ENCODE measurements at regions not wholly inside any gene's neighbourhood (a gene's known extent, or its start where the extent isn't known, plus 50 kb on each side); places are given as distances from the start of the nearest gene placed in this dataset.

DNA sequence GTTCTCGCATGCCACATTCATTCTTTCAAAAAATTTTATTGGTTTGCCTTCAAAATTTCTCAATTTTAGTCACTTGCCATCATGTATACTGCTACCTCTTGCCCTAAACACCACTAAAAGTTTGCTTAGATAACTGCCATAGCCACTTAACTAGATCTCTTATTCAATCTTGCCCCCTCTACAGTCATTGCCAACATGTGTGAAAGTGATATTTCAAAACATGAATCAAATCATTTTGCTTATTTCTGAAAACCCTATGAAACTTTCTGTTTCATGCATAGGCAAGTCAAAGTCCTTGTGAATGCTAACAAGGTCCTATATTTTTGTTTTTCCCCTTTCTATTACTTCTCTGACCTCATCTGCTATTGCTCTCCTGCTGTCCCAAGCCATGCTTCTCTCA lies 397.1 kb downstream of the KCNJ3 start:
- no peak for DNase-seq

DNA sequence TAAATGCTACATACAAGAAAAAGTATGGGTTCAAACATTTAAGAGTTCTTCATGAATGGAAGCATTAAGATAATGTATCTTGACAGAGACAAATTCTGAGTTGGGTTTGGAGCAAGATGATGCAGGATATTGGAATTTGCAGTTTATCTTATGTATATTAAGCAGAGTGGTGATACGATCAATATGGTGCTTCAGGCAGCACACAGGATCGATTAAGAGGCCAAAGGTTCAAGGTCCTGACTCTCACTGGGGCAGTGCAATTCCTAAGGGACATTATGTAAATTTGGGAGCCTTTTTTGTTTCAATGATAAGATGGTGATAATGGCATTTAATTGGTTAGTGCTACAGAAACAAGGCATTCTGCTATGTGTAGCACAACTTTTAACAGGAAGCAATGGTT lies 381.9 kb downstream of the KCNJ3 start:
- no peak for DNase-seq
- in situ Hi-C loops (cut with MboI; ENCODE audit: low pct_unique_long_range_greater_than_20kb, low sequenced_read_pairs), result no loop called here

More for the DNA sequence above, 397.1 kb downstream of the KCNJ3 start:
- in situ Hi-C loops (cut with MboI; ENCODE audit: low pct_unique_long_range_greater_than_20kb, low sequenced_read_pairs), result no loop called here

DNA sequence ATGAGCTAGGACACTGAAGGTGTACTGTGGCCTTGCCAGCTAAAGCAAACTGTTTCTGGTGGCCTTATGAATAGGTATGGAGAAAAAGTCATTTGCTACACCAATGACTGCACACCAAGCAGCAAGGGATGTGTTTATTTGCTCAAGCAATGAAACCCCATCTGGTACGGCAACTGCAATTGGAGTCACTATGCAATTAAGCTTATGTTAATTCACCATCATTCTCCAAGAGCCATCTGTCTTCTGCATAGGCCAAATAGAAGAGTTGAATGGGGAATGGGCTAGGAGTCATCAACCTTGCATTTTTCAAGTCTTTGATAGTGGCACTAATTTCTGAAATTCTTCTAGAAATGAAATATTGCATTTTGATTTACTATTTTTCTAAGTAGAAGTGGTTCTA lies 372.0 kb downstream of the KCNJ3 start:
- in situ Hi-C loops (cut with MboI; ENCODE audit: low pct_unique_long_range_greater_than_20kb, low sequenced_read_pairs), result no loop called here
- DNase-seq, result no peak

DNA sequence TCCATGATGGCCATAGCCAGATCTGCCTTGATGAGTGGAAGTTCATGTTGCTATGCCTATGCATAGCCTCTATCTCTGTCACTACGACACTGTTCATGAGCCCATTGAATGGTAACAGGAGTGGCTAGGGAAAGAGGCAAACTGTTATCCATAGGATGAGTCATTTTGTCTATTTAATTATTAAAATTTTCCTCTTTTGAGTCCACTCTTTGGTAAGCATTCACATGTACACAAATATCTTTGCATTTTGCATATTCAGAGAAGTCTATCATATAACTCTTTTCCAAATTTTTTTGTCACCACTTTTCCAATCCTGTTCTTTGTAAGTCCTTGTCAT lies 364.4 kb downstream of the KCNJ3 start:
- in situ Hi-C loops (cut with MboI; ENCODE audit: low pct_unique_long_range_greater_than_20kb, low sequenced_read_pairs), result no loop called here
- no peak for DNase-seq

GRCh38 chr2:155062250-155062921 lies 363.9 kb downstream of the KCNJ3 start:
- in situ Hi-C loops (cut with MboI; ENCODE audit: low pct_unique_long_range_greater_than_20kb, low sequenced_read_pairs), result no loop called here
- no peak for DNase-seq

- DNase-seq, result no peak
Observed at GRCh38 chr2:155060896-155061295, 362.4 kb downstream of the KCNJ3 start.

GRCh38 chr2:155054712-155055111 lies 356.2 kb downstream of the KCNJ3 start:
- in situ Hi-C loops (cut with MboI; ENCODE audit: low pct_unique_long_range_greater_than_20kb, low sequenced_read_pairs), result no loop called here
- DNase-seq, result no peak

More at GRCh38 chr2:155060896-155061295, 362.4 kb downstream of the KCNJ3 start:
- in situ Hi-C loops (cut with MboI; ENCODE audit: low pct_unique_long_range_greater_than_20kb, low sequenced_read_pairs), result no loop called here

DNA sequence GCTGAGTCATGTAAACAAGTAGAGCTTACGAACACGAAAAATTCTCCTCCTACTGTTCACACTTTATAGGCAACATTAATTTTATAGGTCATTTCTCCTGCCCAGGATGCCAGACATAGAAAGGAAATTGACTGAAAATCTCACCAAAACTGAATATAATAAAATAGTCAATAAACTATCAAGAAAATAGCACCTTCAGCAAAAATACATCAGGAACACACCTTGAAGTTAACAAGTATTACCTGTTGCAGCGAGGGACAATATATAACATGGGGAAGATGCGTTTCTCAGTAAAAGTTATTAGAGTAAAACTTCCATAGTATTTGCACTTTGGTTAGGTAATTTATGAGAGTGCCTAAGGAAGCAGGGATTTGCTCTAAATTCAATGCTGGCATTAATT lies 344.6 kb downstream of the KCNJ3 start:
- in situ Hi-C loops (cut with MboI; ENCODE audit: low pct_unique_long_range_greater_than_20kb, low sequenced_read_pairs), result no loop called here
- DNase-seq, result no peak

DNA sequence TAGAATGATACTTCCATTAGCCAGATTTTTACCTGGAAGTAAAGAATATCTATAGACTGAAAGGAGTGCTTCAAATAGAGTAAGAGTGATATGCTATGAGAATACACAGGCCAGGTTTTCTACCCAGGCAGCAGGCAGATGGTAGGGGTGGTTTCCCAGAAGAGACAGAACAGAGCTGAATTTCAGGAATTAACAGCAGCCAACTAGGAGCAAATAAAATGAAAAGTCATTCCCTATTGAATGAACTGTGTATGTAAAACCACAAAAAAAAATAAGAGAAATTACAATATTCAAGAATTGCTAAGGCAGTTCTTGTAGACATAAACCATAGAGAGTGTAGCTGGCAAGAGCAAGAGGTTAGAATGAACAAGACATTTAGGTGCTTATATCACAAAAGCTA lies 336.8 kb downstream of the KCNJ3 start:
- no peak for DNase-seq
- in situ Hi-C loops (cut with MboI; ENCODE audit: low pct_unique_long_range_greater_than_20kb, low sequenced_read_pairs), result no loop called here

- in situ Hi-C loops (cut with MboI; ENCODE audit: low pct_unique_long_range_greater_than_20kb, low sequenced_read_pairs), result no loop called here
- DNase-seq, result no peak
Observed at GRCh38 chr2:155033652-155034051, 335.2 kb downstream of the KCNJ3 start.

DNA sequence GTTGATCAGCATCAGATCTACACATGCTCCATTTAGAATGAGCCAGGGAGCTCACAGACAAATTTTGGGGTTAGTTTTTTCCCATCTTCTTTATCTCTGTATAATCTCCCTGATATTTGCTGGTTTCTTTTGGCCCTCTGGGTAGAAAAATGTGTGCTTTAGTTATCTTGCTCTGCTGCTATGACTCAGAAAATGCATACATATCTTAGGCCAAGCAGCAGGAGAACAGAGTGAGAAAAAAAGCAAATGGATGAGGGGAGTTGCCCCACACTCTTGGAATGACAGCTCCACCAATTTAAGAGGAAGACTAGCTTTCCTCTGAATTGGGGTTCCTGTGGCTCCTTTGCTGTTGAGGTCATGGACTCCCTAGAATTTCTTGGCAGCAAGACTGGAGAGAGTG lies 331.8 kb downstream of the KCNJ3 start:
- in situ Hi-C loops (cut with MboI; ENCODE audit: low pct_unique_long_range_greater_than_20kb, low sequenced_read_pairs), result no loop called here
- no peak for DNase-seq

GRCh38 chr2:155026651-155027174 lies 328.2 kb downstream of the KCNJ3 start:
- no peak for DNase-seq
- in situ Hi-C loops (cut with MboI; ENCODE audit: low pct_unique_long_range_greater_than_20kb, low sequenced_read_pairs), result no loop called here

GRCh38 chr2:155023674-155024073 lies 325.2 kb downstream of the KCNJ3 start:
- no peak for DNase-seq
- in situ Hi-C loops (cut with MboI; ENCODE audit: low pct_unique_long_range_greater_than_20kb, low sequenced_read_pairs), result no loop called here

GRCh38 chr2:155022531-155022930 lies 324.0 kb downstream of the KCNJ3 start:
- no peak for DNase-seq
- in situ Hi-C loops (cut with MboI; ENCODE audit: low pct_unique_long_range_greater_than_20kb, low sequenced_read_pairs), result no loop called here

DNA sequence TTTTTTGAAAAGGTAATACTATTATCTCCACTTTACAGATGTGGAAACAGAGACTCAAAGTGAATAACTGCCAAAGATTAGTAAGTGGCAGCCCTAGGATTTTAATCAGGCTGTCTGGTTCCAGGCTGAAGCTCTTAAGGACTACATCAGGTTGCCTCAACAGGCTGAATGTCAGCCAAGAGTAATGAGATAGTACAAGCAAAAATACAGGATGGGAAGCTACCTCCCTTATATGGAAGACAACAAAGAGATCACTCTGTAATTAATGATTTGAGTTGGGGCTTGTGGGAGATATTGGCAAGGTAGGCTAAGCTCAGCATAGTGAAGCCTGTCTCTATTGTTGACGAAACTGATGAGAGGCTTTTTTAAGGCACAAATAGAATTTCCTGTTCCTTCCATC lies 323.1 kb downstream of the KCNJ3 start:
- no peak for DNase-seq
- in situ Hi-C loops (cut with MboI; ENCODE audit: low pct_unique_long_range_greater_than_20kb, low sequenced_read_pairs), result no loop called here

- no peak for DNase-seq
- in situ Hi-C loops (cut with MboI; ENCODE audit: low pct_unique_long_range_greater_than_20kb, low sequenced_read_pairs), result no loop called here
Observed at GRCh38 chr2:155020246-155020645, 321.8 kb downstream of the KCNJ3 start.

- in situ Hi-C loops (cut with MboI; ENCODE audit: low pct_unique_long_range_greater_than_20kb, low sequenced_read_pairs), result no loop called here
- DNase-seq, result no peak
Observed at GRCh38 chr2:155010925-155011324, 312.4 kb downstream of the KCNJ3 start.

GRCh38 chr2:154995361-154995760 lies 296.9 kb downstream of the KCNJ3 start:
- in situ Hi-C loops (cut with MboI; ENCODE audit: low pct_unique_long_range_greater_than_20kb, low sequenced_read_pairs), result no loop called here
- no peak for DNase-seq

GRCh38 chr2:154992826-154993225 lies 294.3 kb downstream of the KCNJ3 start:
- DNase-seq, result no peak
- in situ Hi-C loops (cut with MboI; ENCODE audit: low pct_unique_long_range_greater_than_20kb, low sequenced_read_pairs), result no loop called here

DNA sequence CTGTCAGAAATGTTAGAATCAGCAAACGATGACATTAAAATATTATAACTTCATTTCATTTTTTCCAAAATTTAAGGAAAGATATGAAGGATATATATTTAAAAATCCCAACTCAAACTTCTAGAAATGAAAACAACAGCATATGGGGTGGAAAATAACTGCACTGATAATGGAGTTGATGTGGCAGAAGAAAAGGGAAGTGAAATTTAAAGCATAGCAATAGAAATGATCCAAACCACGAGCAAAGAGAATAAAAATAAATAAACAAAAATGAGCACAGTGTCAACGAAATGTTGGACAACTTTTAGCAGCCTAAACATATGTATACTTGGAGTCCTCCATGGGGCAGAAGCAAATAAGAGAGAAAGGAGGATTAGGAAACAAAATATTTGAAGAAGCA lies 280.2 kb downstream of the KCNJ3 start:
- in situ Hi-C loops (cut with MboI; ENCODE audit: low pct_unique_long_range_greater_than_20kb, low sequenced_read_pairs), result no loop called here
- DNase-seq, result no peak

GRCh38 chr2:154978244-154978643 lies 279.7 kb downstream of the KCNJ3 start:
- DNase-seq, result no peak
- in situ Hi-C loops (cut with MboI; ENCODE audit: low pct_unique_long_range_greater_than_20kb, low sequenced_read_pairs), result no loop called here
